Prostate gland (tissue), 2 donors: ENCODE measurements at regions not wholly inside any gene's neighbourhood (a gene's known extent, or its start where the extent isn't known, plus 50 kb on each side); places are given as distances from the start of the nearest gene placed in this dataset.

Experiments used
- CTCF ChIP-seq, 4 experiments: fragments of 200-600 bp in 2 of 4; fragments of 450-650 bp in 2 of 4; sonication (generic) in 2 of 4; IDR thresholded peaks; 1 replicate in 3 of 4; 2 replicates in 1 of 4; pipeline ENCODE4 v1.5.1; 2016 to 2019; ENCODE audit warnings: antibody characterized with exemption in 4 of 4, mild to moderate bottlenecking in 2 of 4, moderate library complexity in 2 of 4
- POLR2A ChIP-seq: fragments of 450-650 bp; IDR thresholded peaks from one replicate; pipeline ENCODE4 v1.6.1; 2016; ENCODE audit warnings: antibody characterized with exemption, mild to moderate bottlenecking
- POLR2AphosphoS5 ChIP-seq: sonication (generic); formaldehyde crosslinking; IDR thresholded peaks from one replicate; pipeline ENCODE4 v1.6.1; 2017; ENCODE audit warnings: antibody characterized with exemption

GRCh38 chrX:25151749-25152148 is 136.0 kb upstream of the ARX start:
- no peak for TF ChIP-seq CTCF (IDR thresholded peaks at IDR 0.05)
- no peak for TF ChIP-seq POLR2A
- no peak for TF ChIP-seq POLR2AphosphoS5
